ENCODE measurements at regions not wholly inside any gene's neighbourhood (a gene's known extent, or its start where the extent isn't known, plus 50 kb on each side); places are given as distances from the start of the nearest gene placed in this dataset.
"Not testable (repeated sequence)": the region's sequence is repeated elsewhere in the genome, so short reads cannot be mapped to it uniquely, and the experiment has no call there.

DNA sequence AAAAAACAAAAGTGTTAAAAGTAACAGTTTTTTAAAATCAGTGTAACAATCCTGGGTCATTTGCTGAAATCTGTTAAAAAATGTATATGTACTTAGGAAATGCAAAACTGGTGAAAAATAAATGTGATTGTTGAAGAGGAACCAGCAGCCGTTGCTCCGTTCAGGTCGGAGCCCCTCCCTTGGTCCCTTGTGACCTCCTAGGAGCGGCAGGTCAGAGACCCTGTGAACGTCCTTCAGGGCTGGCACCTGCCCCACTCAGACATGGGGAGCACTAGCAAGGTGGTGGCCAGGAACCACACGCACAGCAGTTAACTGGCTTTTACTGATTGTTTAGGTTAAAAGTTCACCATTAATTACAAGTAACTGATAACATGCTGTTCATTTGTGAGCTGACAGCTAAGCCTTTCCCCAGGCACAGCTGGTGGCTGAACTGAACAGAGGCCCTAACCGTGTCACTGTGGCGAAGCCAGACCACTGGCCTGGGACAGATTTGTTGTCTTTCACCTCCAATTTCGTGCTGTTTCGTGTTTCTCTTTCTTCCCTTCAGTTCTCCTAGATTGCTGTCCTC, 159.2 kb upstream of the ALKAL2 start:
- DNase-seq: no peak

DNA sequence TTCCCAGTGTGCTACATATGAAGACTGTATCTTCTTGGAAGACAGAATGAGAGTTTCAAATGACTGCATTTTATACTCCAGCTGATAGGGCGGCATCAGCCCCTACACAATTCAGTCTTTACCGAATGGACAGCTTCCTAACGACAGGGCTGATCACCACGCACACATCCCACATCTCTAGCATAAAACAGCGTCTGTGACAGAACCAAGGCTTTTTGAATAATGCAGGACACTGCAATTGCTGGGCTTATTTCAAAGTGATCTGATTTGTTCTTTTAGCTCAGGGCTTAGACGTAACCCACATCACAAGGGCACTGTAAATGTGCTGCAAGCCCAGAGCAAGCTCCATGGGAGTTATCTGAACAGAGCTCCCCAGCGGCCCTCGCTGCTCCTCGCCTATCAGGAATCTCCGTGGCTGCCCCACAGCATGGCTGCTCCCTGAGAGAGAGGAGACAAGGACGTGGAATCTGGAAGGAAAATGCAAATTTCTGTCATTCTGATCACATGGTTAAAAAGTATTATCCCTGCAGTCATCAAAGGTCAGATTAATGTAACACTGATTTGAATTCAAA, 158.5 kb upstream of the ALKAL2 start:
- no peak for DNase-seq

- no peak for DNase-seq
Measured at GRCh38 chr2:445896-446295, 158.0 kb upstream of the ALKAL2 start.

GRCh38 chr2:444937-445884, 157.3 kb upstream of the ALKAL2 start:
- DNase-seq: no peak

DNA sequence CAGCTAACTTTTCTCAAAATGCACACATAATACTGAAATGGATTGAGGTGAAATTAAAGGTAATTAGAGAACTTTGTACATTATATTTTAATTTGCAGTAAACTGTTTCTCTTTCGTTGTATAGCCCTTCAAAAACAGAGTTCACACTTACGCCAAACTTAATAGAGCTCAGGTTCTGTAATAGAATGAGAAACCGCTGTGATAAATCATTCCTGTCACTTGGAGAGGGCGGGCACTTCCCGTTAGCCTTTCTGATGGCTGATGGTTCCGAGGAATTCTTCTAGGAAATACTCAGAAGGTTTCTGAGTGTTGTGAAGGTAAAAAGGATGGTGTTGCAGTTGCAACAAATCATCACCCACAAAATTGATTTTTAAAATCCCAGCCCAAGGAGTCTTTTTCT, 155.8 kb upstream of the ALKAL2 start:
- DNase-seq: no peak

- no peak for DNase-seq
Measured at GRCh38 chr2:443216-443615, 155.3 kb upstream of the ALKAL2 start.

- DNase-seq: no peak
Measured at GRCh38 chr2:441258-442022, 153.5 kb upstream of the ALKAL2 start.

- no peak for DNase-seq
Measured at GRCh38 chr2:440403-440740, 152.5 kb upstream of the ALKAL2 start.

DNA sequence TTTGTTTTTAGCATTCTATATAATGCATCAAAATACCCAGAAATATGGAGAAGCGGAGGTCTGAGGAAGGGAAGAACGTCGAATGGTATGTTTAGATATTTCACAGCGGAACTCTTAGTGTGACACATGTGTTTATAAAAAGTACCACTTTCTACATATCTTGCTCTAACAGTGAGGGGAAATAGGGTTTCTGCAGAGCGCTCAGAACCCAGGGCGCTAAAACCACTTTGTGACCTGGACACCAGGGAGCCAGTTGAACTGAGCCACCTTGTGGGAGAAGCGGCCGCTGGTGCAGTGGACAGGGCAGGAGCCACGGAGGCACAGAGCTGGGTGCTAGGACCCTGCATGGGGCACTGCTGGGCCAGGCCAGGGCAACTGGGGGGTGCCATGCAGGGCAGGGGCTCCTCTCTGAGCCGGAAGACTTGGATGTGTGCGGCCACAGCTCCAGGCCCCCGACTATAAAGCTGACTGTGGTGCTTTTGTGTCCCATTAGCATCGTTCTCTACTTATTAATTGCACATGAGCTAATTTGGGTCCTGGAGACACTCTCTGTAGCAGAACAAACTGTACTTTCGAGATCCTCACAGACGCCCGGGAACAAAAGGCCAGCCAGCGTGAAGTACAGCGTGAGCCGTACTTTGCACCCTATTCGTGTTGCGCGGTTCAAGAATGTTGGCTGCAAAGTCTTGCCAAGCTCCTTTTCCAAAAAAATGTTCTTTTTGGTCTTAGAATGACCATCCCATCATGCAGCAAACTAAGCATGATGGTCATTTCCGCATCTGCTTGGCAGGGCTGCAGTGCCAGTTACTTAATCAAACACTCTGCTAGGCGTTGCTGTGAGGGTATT, 151.9 kb upstream of the ALKAL2 start:
- no peak for DNase-seq

- DNase-seq: no peak
Measured at GRCh38 chr2:439077-439476, 151.2 kb upstream of the ALKAL2 start.

- DNase-seq: no peak
Measured at GRCh38 chr2:437756-438393, 150.0 kb upstream of the ALKAL2 start.

DNA sequence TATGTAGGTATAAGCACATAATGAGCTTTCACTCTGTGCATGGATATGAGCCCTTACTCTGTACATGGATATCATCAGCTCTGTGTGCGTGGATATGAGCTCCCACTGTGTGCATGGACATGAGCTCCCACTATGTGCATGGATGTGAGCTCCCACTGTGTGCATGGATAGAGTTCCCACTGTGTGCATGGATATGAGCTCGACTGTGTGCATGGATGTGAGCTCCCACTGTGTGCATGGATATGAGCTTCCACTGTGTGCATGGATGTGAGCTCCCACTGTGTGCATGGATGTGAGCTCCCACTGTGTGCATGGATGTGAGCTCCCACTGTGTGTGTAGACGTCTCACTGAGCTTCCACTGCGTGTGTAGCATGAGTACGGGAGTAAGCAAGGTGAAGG, 149.3 kb upstream of the ALKAL2 start:
- DNase-seq: no peak

- no peak for DNase-seq
Measured at GRCh38 chr2:436205-436604, 148.3 kb upstream of the ALKAL2 start.

- DNase-seq: no peak
Measured at GRCh38 chr2:434625-435024, 146.7 kb upstream of the ALKAL2 start.

- DNase-seq: no peak
Measured at GRCh38 chr2:433216-433615, 145.3 kb upstream of the ALKAL2 start.

- no peak for DNase-seq
Measured at GRCh38 chr2:430291-431040, 142.6 kb upstream of the ALKAL2 start.

GRCh38 chr2:429575-430254, 141.8 kb upstream of the ALKAL2 start:
- DNase-seq: no peak

- DNase-seq: no peak
Measured at GRCh38 chr2:429142-429541, 141.3 kb upstream of the ALKAL2 start.

DNA sequence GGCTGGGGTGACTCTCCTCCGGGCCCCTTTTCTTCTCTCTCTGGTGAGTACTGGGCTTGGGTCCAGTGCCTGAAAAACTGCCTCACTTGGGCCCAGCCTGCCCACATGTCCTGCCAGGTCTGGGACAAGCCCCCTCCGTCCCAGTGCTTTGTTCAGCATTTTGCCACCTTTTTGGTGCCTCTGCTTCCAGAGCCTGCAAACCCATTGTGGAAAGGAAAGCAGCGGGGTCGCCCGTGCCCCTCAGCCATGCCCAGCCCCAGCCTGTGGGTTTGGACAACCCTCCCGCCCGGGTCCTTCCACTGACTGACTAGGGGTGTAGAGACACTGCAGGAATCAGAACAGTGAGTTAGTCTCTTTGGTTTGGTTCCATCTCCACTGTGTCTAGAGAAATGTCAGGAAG, 140.7 kb upstream of the ALKAL2 start:
- no peak for DNase-seq

DNA sequence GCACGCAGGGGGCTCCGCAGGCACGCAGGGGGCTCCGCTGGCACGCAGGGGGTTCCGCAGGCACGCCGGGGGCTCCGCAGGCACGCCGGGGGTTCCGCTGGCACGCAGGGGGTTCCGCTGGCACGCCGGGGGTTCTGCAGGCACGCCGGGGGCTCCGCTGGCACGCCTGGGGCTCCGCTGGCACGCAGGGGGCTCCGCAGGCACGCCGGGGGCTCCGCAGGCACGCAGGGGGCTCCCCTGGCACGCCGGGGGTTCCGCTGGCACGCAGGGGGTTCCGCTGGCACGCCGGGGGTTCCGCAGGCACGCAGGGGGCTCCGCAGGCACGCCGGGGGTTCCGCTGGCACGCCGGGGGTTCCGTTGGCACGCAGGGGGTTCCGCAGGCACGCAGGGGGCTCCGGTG, 138.8 kb upstream of the ALKAL2 start:
- not testable (repeated sequence) for DNase-seq

GRCh38 chr2:425947-426346, 138.1 kb upstream of the ALKAL2 start:
- no peak for DNase-seq

Measured in SW 1271 (cell line).